Activated CD4-positive, alpha-beta memory T cell treated with anti-CD3 and anti-CD28 coated beads, Interleukin-2, amount 10 ng/mL, durations not matched to agents 7 days and 5 days (primary cell): ENCODE measurements at regions not wholly inside any gene's neighbourhood (a gene's known extent, or its start where the extent isn't known, plus 50 kb on each side); places are given as distances from the start of the nearest gene placed in this dataset.

Source experiments
- CTCF ChIA-PET: fragments of 350-600 bp; sonication (Branson Sonifier 250); formaldehyde crosslinking; loops from one replicate; lab custom pipeline; 2021; ENCODE audit warnings: antibody characterized with exemption, inconsistent platforms; lab: Charles Lee
- POLR2A ChIA-PET: fragments of 350-600 bp; sonication (Branson Sonifier 250); formaldehyde crosslinking; loops from one replicate; lab custom pipeline; 2021; ENCODE audit warnings: antibody characterized with exemption; lab: Charles Lee
- DNase-seq: peaks from one replicate; pipeline ENCODE4 v3.0.0-alpha.2; 2020
- H3K27ac Mint-ChIP-seq: one replicate; pipeline ENCODE4 v1.8.0; 2021; ENCODE audit warnings: mild to moderate bottlenecking, mixed read lengths
- H3K27me3 Mint-ChIP-seq: one replicate; pipeline ENCODE4 v1.8.0; 2021; ENCODE audit warnings: mixed read lengths
- H3K36me3 Mint-ChIP-seq: one replicate; pipeline ENCODE4 v1.8.0; 2021; ENCODE audit warnings: low read depth, mixed read lengths
- H3K4me1 Mint-ChIP-seq: one replicate; pipeline ENCODE4 v1.8.0; 2021; ENCODE audit warnings: mixed read lengths
- H3K4me3 Mint-ChIP-seq: one replicate; pipeline ENCODE4 v1.8.0; 2021; ENCODE audit warnings: mild to moderate bottlenecking, mixed read lengths
- H3K9me3 Mint-ChIP-seq: one replicate; pipeline ENCODE4 v1.8.0; 2021; ENCODE audit warnings: mixed read lengths

- no peaks in the 10 kb centered on the region for H3K4me1 Mint-ChIP-seq
- CTCF ChIA-PET: no interaction called here
- H3K4me3 Mint-ChIP-seq: no peak overlapping the region
- no peak for DNase-seq
- peaks cover 2% of the 10 kb centered on the region for H3K36me3 Mint-ChIP-seq
- no peak overlapping the region for H3K27ac Mint-ChIP-seq
- H3K27me3 Mint-ChIP-seq: no peaks in the 10 kb centered on the region
- H3K9me3 Mint-ChIP-seq: peaks cover 4% of the 10 kb centered on the region
- POLR2A ChIA-PET: no interaction called here
Observed at GRCh38 chr7:112882511-112882910, 92.3 kb upstream of the TMEM168 start.

GRCh38 chr7:112882022-112882421 lies 91.8 kb upstream of the TMEM168 start:
- ChIA-PET CTCF (no interaction called here), POLR2A (no interaction called here)
- no peak for DNase-seq
- no peak overlapping the region for H3K4me3 Mint-ChIP-seq
- peaks cover 2% of the 10 kb centered on the region for H3K36me3 Mint-ChIP-seq
- H3K27me3 Mint-ChIP-seq: no peaks in the 10 kb centered on the region
- H3K9me3 Mint-ChIP-seq: peaks cover 4% of the 10 kb centered on the region
- no peak overlapping the region for H3K27ac Mint-ChIP-seq
- no peaks in the 10 kb centered on the region for H3K4me1 Mint-ChIP-seq

GRCh38 chr7:112880818-112881418 lies 90.7 kb upstream of the TMEM168 start:
- H3K27ac Mint-ChIP-seq: no peak overlapping the region
- no peaks in the 10 kb centered on the region for H3K4me1 Mint-ChIP-seq
- no peak overlapping the region for H3K4me3 Mint-ChIP-seq
- no peaks in the 10 kb centered on the region for H3K27me3 Mint-ChIP-seq
- POLR2A ChIA-PET: no interaction called here
- H3K36me3 Mint-ChIP-seq: peaks cover 2% of the 10 kb centered on the region
- CTCF ChIA-PET: no interaction called here
- peaks cover 4% of the 10 kb centered on the region for H3K9me3 Mint-ChIP-seq
- no peak for DNase-seq

GRCh38 chr7:112877691-112878460 lies 87.7 kb upstream of the TMEM168 start:
- ChIA-PET POLR2A (no interaction called here), CTCF (no interaction called here)
- Mint-ChIP-seq H3K4me1 (no peaks in the 10 kb centered on the region), H3K36me3 (no peaks in the 10 kb centered on the region), H3K4me3 (no peak overlapping the region), H3K9me3 (no peaks in the 10 kb centered on the region), H3K27me3 (no peaks in the 10 kb centered on the region), H3K27ac (no peak overlapping the region)
- no peak for DNase-seq

GRCh38 chr7:112876877-112877276 lies 86.7 kb upstream of the TMEM168 start:
- no peak overlapping the region for H3K4me3 Mint-ChIP-seq
- ChIA-PET POLR2A (no interaction called here), CTCF (no interaction called here)
- no peaks in the 10 kb centered on the region for H3K36me3 Mint-ChIP-seq
- no peaks in the 10 kb centered on the region for H3K9me3 Mint-ChIP-seq
- H3K4me1 Mint-ChIP-seq: no peaks in the 10 kb centered on the region
- H3K27ac Mint-ChIP-seq: no peak overlapping the region
- no peaks in the 10 kb centered on the region for H3K27me3 Mint-ChIP-seq
- no peak for DNase-seq

GRCh38 chr7:112874909-112875308 lies 84.7 kb upstream of the TMEM168 start:
- Mint-ChIP-seq H3K27me3 (no peaks in the 10 kb centered on the region), H3K9me3 (no peaks in the 10 kb centered on the region), H3K27ac (no peak overlapping the region), H3K36me3 (no peaks in the 10 kb centered on the region), H3K4me1 (no peaks in the 10 kb centered on the region), H3K4me3 (no peak overlapping the region)
- no peak for DNase-seq
- ChIA-PET POLR2A (no interaction called here), CTCF (interaction anchor here (1.1 kb wide), 1 partner anchor 9 kb away, joined by 3 read pairs; no protein-coding TSS in a partner anchor)

GRCh38 chr7:112873831-112874553 lies 83.8 kb upstream of the TMEM168 start:
- Mint-ChIP-seq H3K4me3 (no peak overlapping the region), H3K4me1 (peaks cover 2% of the 10 kb centered on the region), H3K36me3 (no peaks in the 10 kb centered on the region), H3K27me3 (no peaks in the 10 kb centered on the region), H3K27ac (no peak overlapping the region), H3K9me3 (no peaks in the 10 kb centered on the region)
- ChIA-PET POLR2A (no interaction called here), CTCF (interaction anchor here (1.1 to 1.2 kb wide), 2 partner anchors 8 to 64 kb away, joined by 3 read pairs; no protein-coding TSS in a partner anchor)
- no peak for DNase-seq

GRCh38 chr7:112869111-112869774 lies 79.0 kb upstream of the TMEM168 start:
- Mint-ChIP-seq H3K9me3 (no peaks in the 10 kb centered on the region), H3K4me1 (peaks cover 10% of the 10 kb centered on the region), H3K27ac (no peak overlapping the region), H3K4me3 (no peak overlapping the region), H3K27me3 (no peaks in the 10 kb centered on the region), H3K36me3 (no peaks in the 10 kb centered on the region)
- DNase-seq: peak; percentile 61
- POLR2A ChIA-PET: no interaction called here
- CTCF ChIA-PET: interaction anchor here (0.6 to 2.3 kb wide), 7 partner anchors 10 to 1103 kb away, joined by 3 to 9 read pairs (median 3); a partner anchor contains a TSS

GRCh38 chr7:112868609-112869008 lies 78.4 kb upstream of the TMEM168 start:
- no peak for DNase-seq
- no peaks in the 10 kb centered on the region for H3K27me3 Mint-ChIP-seq
- no peaks in the 10 kb centered on the region for H3K36me3 Mint-ChIP-seq
- POLR2A ChIA-PET: no interaction called here
- no peak overlapping the region for H3K27ac Mint-ChIP-seq
- H3K4me1 Mint-ChIP-seq: peaks cover 10% of the 10 kb centered on the region
- CTCF ChIA-PET: interaction anchor here (0.6 to 2.3 kb wide), 4 partner anchors 71 to 1104 kb away, joined by 3 to 9 read pairs (median 3); a partner anchor contains a TSS
- H3K4me3 Mint-ChIP-seq: no peak overlapping the region
- H3K9me3 Mint-ChIP-seq: no peaks in the 10 kb centered on the region

GRCh38 chr7:112866424-112866823 lies 76.2 kb upstream of the TMEM168 start:
- no peaks in the 10 kb centered on the region for H3K36me3 Mint-ChIP-seq
- peaks cover 10% of the 10 kb centered on the region for H3K4me1 Mint-ChIP-seq
- no peak for DNase-seq
- no peaks in the 10 kb centered on the region for H3K9me3 Mint-ChIP-seq
- no peak overlapping the region for H3K4me3 Mint-ChIP-seq
- peak overlapping the region; percentile 2 for H3K27ac Mint-ChIP-seq
- no peaks in the 10 kb centered on the region for H3K27me3 Mint-ChIP-seq
- ChIA-PET POLR2A (interaction anchor here (0.6 to 0.7 kb wide), 2 partner anchors 415 to 416 kb away, joined by 3 read pairs; partner anchors contain the start of gene IFRD1), CTCF (interaction anchor here (1.4 to 1.9 kb wide), 2 partner anchors 8 to 33 kb away, joined by 3 to 4 read pairs; no protein-coding TSS in a partner anchor)

- no peaks in the 10 kb centered on the region for H3K36me3 Mint-ChIP-seq
- POLR2A ChIA-PET: no interaction called here
- no peaks in the 10 kb centered on the region for H3K27me3 Mint-ChIP-seq
Observed at GRCh38 chr7:112864380-112864779, 74.2 kb upstream of the TMEM168 start.

GRCh38 chr7:112858838-112859237 lies 68.6 kb upstream of the TMEM168 start:
- no peak overlapping the region for H3K27ac Mint-ChIP-seq
- no peaks in the 10 kb centered on the region for H3K4me1 Mint-ChIP-seq
- no peak for DNase-seq
- H3K27me3 Mint-ChIP-seq: no peaks in the 10 kb centered on the region
- CTCF ChIA-PET: no interaction called here
- no peaks in the 10 kb centered on the region for H3K9me3 Mint-ChIP-seq
- H3K36me3 Mint-ChIP-seq: no peaks in the 10 kb centered on the region
- H3K4me3 Mint-ChIP-seq: no peak overlapping the region
- POLR2A ChIA-PET: no interaction called here

More at GRCh38 chr7:112864380-112864779, 74.2 kb upstream of the TMEM168 start:
- Mint-ChIP-seq H3K27ac (no peak overlapping the region), H3K4me1 (peaks cover 10% of the 10 kb centered on the region), H3K4me3 (no peak overlapping the region), H3K9me3 (no peaks in the 10 kb centered on the region)
- CTCF ChIA-PET: no interaction called here
- DNase-seq: no peak
